ENCODE measurements at regions not wholly inside any gene's neighbourhood (a gene's known extent, or its start where the extent isn't known, plus 50 kb on each side); places are given as distances from the start of the nearest gene placed in this dataset.
"Not testable (repeated sequence)": the region's sequence is repeated elsewhere in the genome, so short reads cannot be mapped to it uniquely, and the experiment has no call there.

- no peak for ATAC-seq (ENCODE audit: poor library complexity)
- DNase-seq: no peak
- intact Hi-C loops (cut with DNase I): no loop called here
Measured at GRCh38 chr9:85359161-85359560, 382.6 kb downstream of the AGTPBP1 start.

- DNase-seq (no peak), ATAC-seq (ENCODE audit: poor library complexity) (no peak)
- intact Hi-C loops (cut with DNase I): no loop called here
Measured at GRCh38 chr9:85349046-85349445, 392.7 kb downstream of the AGTPBP1 start.

- no peak for ATAC-seq (ENCODE audit: poor library complexity)
- intact Hi-C loops (cut with DNase I): no loop called here
Measured at GRCh38 chr9:85347541-85347940, 394.2 kb downstream of the AGTPBP1 start.

GRCh38 chr9:85344901-85345300, 396.9 kb downstream of the AGTPBP1 start:
- DNase-seq: no peak
- intact Hi-C loops (cut with DNase I): no loop called here
- ATAC-seq (ENCODE audit: poor library complexity): no peak

More at GRCh38 chr9:85347541-85347940, 394.2 kb downstream of the AGTPBP1 start:
- DNase-seq: no peak

GRCh38 chr9:85339338-85339737, 402.4 kb downstream of the AGTPBP1 start:
- intact Hi-C loops (cut with DNase I): no loop called here
- no peak for ATAC-seq (ENCODE audit: poor library complexity)

GRCh38 chr9:85334228-85334627, 407.5 kb downstream of the AGTPBP1 start:
- intact Hi-C loops (cut with DNase I): no loop called here
- DNase-seq: no peak
- ATAC-seq (ENCODE audit: poor library complexity): no peak

More at GRCh38 chr9:85339338-85339737, 402.4 kb downstream of the AGTPBP1 start:
- no peak for DNase-seq

GRCh38 chr9:85332487-85332886, 409.3 kb downstream of the AGTPBP1 start:
- intact Hi-C loops (cut with DNase I): no loop called here
- no peak for ATAC-seq (ENCODE audit: poor library complexity)
- DNase-seq: no peak

GRCh38 chr9:85331626-85332025, 410.1 kb downstream of the AGTPBP1 start:
- intact Hi-C loops (cut with DNase I): no loop called here
- no peak for ATAC-seq (ENCODE audit: poor library complexity)

GRCh38 chr9:85322592-85322991, 419.2 kb downstream of the AGTPBP1 start:
- ATAC-seq (ENCODE audit: poor library complexity) (no peak), DNase-seq (no peak)
- intact Hi-C loops (cut with DNase I): no loop called here

More at GRCh38 chr9:85331626-85332025, 410.1 kb downstream of the AGTPBP1 start:
- DNase-seq: no peak

- ATAC-seq (ENCODE audit: poor library complexity) (no peak), DNase-seq (no peak)
- intact Hi-C loops (cut with DNase I): no loop called here
Measured at GRCh38 chr9:85321561-85321960, 420.2 kb downstream of the AGTPBP1 start.

- ATAC-seq (ENCODE audit: poor library complexity) (no peak), DNase-seq (no peak)
- intact Hi-C loops (cut with DNase I): no loop called here
Measured at GRCh38 chr9:85319936-85320656, 421.7 kb downstream of the AGTPBP1 start.

- intact Hi-C loops (cut with DNase I); DNase-seq; ATAC-seq (ENCODE audit: poor library complexity): not testable (repeated sequence)
Measured at GRCh38 chr9:85315535-85315934, 426.2 kb downstream of the AGTPBP1 start.

GRCh38 chr9:85310573-85310972, 431.2 kb downstream of the AGTPBP1 start:
- intact Hi-C loops (cut with DNase I): no loop called here
- ATAC-seq (ENCODE audit: poor library complexity): no peak
- DNase-seq: no peak

- intact Hi-C loops (cut with DNase I): no loop called here
- ATAC-seq (ENCODE audit: poor library complexity): no peak
- no peak for DNase-seq
Measured at GRCh38 chr9:85303757-85304134, 438.0 kb downstream of the AGTPBP1 start.

GRCh38 chr9:85302938-85303756, 438.6 kb downstream of the AGTPBP1 start:
- ATAC-seq (ENCODE audit: poor library complexity) (peak; percentile 18), DNase-seq (no peak)
- intact Hi-C loops (cut with DNase I): no loop called here

GRCh38 chr9:85298499-85298898, 443.3 kb downstream of the AGTPBP1 start:
- ATAC-seq (ENCODE audit: poor library complexity) (no peak), DNase-seq (no peak)
- intact Hi-C loops (cut with DNase I): no loop called here

GRCh38 chr9:85295244-85295643, 446.5 kb downstream of the AGTPBP1 start:
- DNase-seq; ATAC-seq (ENCODE audit: poor library complexity); intact Hi-C loops (cut with DNase I): not testable (repeated sequence)

GRCh38 chr9:85292261-85292660, 449.5 kb downstream of the AGTPBP1 start:
- intact Hi-C loops (cut with DNase I): no loop called here

GRCh38 chr9:85291266-85291665, 450.5 kb downstream of the AGTPBP1 start:
- DNase-seq (no peak), ATAC-seq (ENCODE audit: poor library complexity) (no peak)
- intact Hi-C loops (cut with DNase I): no loop called here

More at GRCh38 chr9:85292261-85292660, 449.5 kb downstream of the AGTPBP1 start:
- ATAC-seq (ENCODE audit: poor library complexity) (no peak), DNase-seq (no peak)

- intact Hi-C loops (cut with DNase I): no loop called here
- no peak for ATAC-seq (ENCODE audit: poor library complexity)
Measured at GRCh38 chr9:85290019-85290418, 451.7 kb downstream of the AGTPBP1 start.

More at GRCh38 chr9:85290019-85290418, 451.7 kb downstream of the AGTPBP1 start:
- DNase-seq: no peak

Measured in Right ventricle myocardium superior (tissue), 1 donor.